Fibroblast of skin of abdomen (primary cell): ENCODE measurements at regions not wholly inside any gene's neighbourhood (a gene's known extent, or its start where the extent isn't known, plus 50 kb on each side); places are given as distances from the start of the nearest gene placed in this dataset.

Source experiments
- DNase-seq: peaks from one replicate; pipeline ENCODE4 v3.0.0-alpha.2; 2013

- peak; percentile 67 for DNase-seq
Observed at GRCh38 chrX:98795636-98796035, 1614.4 kb downstream of the PCDH19 start.

DNA sequence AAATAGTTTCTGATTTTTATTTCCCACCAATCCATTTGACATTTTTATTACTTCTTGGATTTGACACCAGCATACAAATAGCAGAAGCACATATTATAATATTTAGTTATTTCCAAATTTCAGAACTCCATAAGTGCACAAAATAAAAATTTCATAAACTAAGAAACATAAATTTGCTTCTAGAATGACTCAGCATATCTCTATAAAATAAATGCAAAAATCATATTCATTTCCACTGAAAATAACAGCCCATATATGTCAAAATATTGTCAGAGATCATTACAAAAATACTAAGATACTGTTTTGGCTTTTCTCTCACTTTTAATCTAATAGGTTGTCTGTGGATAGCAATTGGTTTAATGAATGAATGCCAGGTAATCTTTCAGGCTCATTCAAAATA lies 1654.2 kb downstream of the PCDH19 start:
- DNase-seq, result no peak

- no peak for DNase-seq
Observed at GRCh38 chrX:98731821-98732220, 1678.3 kb downstream of the PCDH19 start.

GRCh38 chrX:98717970-98718369 lies 1692.1 kb downstream of the PCDH19 start:
- no peak for DNase-seq
